ENCODE measurements at regions not wholly inside any gene's neighbourhood (a gene's known extent, or its start where the extent isn't known, plus 50 kb on each side); places are given as distances from the start of the nearest gene placed in this dataset.

DNA sequence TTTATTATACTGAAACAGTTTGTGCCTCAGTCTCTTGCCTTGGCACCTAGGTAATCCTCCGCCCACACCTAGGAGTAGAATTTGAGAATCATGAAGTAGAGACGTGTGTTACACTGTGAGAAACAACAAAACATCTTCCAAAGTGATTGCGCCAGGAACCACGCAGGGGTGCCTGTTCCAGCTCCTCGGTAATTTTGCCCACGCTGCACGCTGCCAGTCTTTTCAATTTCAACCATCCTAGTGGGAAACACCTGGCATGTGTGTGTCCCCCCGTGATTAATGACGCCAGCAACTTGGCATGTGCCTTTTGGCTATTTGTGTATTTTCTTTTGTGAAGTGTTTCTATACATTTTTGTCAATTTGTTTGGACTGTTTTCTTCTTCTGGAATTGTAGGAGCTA is 919.1 kb downstream of the BRD1 start:
- TF ChIP-seq POLR2AphosphoS5 (IDR thresholded peaks at IDR 0.05; ENCODE audit: borderline replicate concordance, low read depth, low read length) = no peak
- TF ChIP-seq EZH2 (IDR thresholded peaks at IDR 0.05) = no peak
